OCI-M2 (cell line): ENCODE measurements at regions not wholly inside any gene's neighbourhood (a gene's known extent, or its start where the extent isn't known, plus 50 kb on each side); places are given as distances from the start of the nearest gene placed in this dataset.

Experiments
- DNase-seq: peaks from one replicate; lab custom pipeline; 2025; ENCODE audit not compliant: unreplicated experiment; lab: John Stamatoyannopoulos, UW

- DNase-seq: no peak
Observed at GRCh38 chr1:87863317-87863716, 534.6 kb downstream of the LMO4 start.

DNA sequence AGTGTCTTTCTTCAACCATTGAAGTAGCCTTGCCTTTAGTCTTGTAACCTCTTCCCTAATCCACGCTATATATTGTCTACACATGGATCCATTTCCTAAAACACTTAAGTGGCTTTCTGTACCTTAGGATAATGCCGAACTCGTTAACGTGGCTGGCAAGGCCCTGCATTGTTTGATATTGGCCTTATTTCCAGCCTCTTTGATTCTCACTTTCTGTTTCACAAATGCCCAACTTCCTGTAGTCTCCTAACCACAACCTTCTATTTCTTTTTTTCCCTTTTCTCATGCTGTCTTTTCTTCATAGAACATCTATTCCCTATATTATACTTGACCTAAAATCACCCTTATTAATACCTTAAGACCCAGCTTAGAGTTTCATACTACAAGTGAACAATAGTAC is 536.0 kb downstream of the LMO4 start:
- DNase-seq: no peak

DNA sequence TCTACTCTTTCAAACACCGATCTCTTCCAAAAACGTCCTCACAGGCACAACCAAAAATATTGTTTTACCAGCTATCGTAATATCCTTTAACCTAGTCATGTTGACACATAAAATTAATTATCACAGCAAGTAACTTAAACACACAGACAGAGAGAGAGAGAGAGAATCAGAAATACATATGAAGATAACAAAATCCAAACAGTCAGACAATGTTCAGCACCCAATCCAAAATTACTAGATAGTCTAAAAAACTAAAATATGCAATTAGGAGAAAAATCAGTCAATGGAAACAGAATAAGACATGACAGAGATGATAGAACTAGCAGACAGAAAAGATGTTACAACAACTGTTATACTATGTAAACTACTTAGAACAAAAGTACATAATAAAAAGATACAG is 537.7 kb downstream of the LMO4 start:
- DNase-seq: no peak

DNA sequence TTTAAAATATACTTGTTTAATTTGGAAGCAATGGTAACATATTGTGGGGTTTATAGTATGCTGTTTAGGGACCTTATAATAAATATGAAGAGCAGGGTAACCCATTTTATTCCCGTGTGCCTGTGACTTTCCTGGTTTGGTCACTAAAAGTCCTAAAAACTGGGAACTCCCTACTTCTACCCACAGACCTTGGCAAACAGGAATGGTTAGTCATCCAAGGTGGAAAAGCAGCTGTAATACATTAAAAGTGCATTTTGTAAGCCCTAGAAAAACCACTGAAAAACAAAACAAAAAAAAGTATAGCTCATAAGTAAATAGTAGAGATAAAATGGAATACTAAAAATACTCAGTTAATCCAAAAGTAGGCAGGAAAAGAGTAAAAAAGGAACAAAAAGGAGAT is 538.9 kb downstream of the LMO4 start:
- DNase-seq: no peak

- DNase-seq: no peak
Observed at GRCh38 chr1:87869567-87869966, 540.9 kb downstream of the LMO4 start.

DNA sequence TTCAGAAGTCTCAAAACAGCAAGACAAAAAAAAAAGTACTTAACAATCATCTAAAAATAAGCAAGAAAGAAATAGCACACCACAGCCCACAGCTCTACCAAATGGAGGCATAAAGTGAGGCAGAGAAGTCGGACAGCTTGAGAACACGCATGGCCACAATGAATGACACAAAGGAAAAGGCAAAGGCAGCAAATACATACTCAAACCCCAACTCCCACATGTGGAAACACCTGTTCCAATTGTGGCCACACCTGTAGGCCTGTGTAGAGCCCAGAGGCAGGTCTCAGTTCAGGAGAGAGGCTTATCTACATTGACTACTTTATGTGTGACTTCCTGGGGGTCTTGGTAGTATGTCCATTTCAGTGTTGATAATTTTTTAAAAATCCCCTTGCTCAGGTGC is 543.5 kb downstream of the LMO4 start:
- no peak for DNase-seq

- no peak for DNase-seq
Observed at GRCh38 chr1:87872692-87873091, 544.0 kb downstream of the LMO4 start.

GRCh38 chr1:87878873-87879272 is 550.2 kb downstream of the LMO4 start:
- no peak for DNase-seq

DNA sequence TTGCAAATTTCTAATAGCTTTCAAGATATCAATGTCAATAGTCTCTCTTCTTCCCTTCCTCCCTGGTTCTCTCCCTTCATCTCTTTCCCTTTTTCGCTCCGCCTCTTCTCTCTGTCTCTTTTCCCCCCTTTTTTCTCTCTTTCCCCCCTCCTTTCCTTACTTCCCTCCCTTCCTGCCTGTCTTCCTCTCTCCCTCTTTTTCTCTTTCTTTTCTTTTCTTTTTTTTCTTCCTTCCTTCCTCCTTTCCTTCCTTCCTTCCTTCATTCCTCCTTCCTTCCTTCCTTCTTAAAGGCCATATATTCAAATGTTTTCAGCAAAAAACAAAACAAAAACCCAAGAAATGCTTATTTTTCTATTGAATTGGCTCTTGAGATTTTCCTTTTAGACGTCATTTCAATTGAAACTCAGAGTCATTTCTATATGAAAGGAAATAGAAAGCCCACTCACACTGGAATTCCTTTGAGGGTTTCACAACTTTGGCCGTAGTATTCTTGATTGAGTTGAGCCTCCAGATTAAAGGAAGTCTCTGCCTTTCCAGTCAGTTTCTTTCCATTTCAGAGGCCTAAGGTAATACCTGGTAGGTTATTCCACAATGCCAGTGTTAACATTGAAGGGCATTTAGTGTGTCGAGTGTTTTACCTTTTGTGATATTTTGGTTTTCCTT is 551.5 kb downstream of the LMO4 start:
- no peak for DNase-seq

DNA sequence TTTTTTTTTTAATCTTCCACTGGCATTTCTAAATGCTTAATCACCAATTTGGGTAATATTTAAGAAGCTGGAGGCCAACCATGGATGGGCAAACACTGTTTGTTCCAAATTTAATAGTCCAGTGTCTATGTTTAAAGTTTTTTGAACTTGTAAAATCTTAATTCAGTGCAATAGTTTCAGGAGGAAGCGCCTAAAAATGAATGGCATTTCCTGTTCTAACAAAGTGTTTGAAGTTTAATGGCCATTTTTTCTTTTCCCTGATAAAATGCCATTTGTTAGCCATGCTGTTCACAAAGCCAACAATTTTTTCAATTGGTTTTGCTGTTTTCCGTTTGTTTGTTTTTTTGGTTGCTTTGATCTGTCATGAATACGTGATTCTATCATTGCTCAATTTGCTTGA is 552.1 kb downstream of the LMO4 start:
- no peak for DNase-seq

DNA sequence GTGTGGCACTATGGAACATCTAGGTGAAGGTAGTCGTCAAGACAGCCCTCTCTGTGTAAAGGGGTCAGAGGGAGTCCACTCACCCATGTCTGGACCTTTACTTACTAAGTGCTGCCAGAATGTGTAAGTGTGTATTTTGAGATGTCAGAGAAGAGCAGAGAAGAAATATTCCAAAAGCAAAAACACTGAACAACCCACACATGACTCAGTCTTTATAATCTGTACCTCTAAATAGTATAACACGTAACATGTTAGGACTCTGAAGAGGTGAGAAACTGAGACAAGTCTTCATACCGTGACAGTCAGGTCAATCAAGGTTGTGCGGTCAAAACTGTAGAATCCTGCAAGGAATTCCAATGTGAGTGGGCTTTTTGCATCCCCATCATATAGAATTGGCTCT is 555.2 kb downstream of the LMO4 start:
- no peak for DNase-seq

GRCh38 chr1:87884581-87884980 is 555.9 kb downstream of the LMO4 start:
- no peak for DNase-seq

- no peak for DNase-seq
Observed at GRCh38 chr1:87885278-87886025, 556.8 kb downstream of the LMO4 start.

- DNase-seq: no peak
Observed at GRCh38 chr1:87887100-87887499, 558.4 kb downstream of the LMO4 start.

DNA sequence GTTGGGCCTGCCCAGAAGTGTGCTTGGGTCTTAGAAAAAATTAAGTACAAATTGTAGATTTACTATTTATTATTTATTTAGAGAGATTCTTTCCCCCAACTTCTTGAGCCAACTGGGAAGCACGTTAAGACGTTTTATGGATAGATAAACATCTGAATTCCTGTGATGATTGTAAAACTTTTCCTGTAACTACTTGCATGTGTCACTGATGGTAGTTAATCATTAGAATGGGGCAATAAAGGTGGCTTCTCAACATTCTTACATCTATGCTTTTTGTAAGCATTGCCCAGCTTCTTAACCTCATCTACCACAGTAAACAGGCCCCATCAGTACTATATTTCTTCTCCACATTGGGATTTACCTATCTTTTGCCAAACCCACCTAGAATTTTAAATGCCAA is 559.8 kb downstream of the LMO4 start:
- DNase-seq: no peak

DNA sequence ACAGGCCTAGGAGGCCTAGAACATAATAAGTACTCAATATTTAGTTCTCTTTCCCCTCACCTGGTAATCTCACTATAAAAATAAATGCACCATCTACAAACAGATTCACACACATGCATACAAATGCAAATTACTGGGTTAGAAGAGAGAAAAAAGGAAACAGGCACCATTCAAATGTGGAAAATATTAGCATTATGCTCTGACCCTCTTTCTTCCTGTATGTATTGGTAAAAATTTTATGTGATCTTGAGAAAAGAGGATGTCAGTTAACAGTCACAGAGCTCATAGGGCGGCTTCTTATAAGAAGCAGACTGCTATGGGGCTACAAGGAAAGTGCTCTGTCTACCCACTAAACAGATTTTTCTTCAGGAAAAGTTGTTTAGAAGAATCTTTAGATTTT is 565.4 kb downstream of the LMO4 start:
- DNase-seq: no peak

- no peak for DNase-seq
Observed at GRCh38 chr1:87897481-87897880, 568.8 kb downstream of the LMO4 start.

GRCh38 chr1:87898431-87898830 is 569.8 kb downstream of the LMO4 start:
- DNase-seq: no peak

DNA sequence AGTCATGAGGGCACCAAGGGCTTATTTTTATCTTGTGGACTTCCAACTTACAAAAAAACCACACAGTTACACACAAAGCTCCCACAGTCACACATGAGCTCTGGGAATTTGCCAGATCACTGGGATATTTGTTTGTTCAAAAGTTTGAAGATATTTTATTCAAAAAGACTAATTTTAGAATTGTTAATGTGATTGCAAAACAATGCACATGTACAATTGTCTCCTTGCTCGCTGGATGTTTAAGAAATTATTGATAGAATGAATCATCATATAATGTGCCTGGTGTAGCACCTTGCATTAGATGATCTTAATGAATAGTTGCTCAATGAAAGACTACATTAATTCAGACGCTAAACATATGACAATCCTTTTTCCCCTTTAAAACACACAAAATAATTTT is 570.3 kb downstream of the LMO4 start:
- DNase-seq: no peak

DNA sequence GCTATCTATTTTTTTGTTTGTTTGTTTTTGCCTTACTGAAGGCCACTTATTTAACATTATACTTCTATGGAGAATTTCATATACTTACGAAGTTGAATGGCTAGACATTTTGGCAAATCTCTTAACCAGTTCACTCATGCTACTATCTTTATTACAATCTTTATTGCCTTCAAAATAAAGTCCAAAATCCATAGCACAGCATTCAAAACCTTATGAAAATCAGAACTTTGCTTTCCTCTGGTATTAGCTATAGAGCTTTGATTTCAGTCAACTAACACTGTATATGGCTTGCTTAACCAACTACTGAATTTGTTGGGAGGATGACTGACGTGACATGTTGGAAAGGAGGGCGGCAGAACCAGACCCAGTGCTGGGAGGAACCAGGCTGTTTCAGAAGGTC is 571.1 kb downstream of the LMO4 start:
- no peak for DNase-seq

DNA sequence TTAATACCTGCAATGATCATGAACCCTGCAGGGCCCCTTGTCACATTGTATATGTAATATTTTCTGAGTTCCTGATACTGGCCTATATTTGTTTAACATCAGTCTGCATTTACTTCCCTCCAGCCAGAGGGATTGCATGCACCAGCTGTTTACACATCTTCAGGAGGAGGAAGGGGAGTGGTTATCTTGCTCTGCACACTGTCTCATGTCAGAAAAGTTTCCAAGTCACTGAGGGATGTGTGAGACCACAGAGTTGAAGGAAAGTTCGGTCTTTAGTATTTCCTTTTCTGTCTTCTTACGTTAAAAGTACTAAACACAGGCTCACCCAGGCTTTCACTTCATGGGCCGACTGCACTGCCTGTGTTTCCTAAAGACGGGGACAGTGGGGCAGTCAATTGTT is 574.1 kb downstream of the LMO4 start:
- DNase-seq: no peak

GRCh38 chr1:87903242-87903641 is 574.6 kb downstream of the LMO4 start:
- no peak for DNase-seq

GRCh38 chr1:87904651-87905050 is 576.0 kb downstream of the LMO4 start:
- DNase-seq: no peak
